ENCODE measurements at regions not wholly inside any gene's neighbourhood (a gene's known extent, or its start where the extent isn't known, plus 50 kb on each side); places are given as distances from the start of the nearest gene placed in this dataset.

DNA sequence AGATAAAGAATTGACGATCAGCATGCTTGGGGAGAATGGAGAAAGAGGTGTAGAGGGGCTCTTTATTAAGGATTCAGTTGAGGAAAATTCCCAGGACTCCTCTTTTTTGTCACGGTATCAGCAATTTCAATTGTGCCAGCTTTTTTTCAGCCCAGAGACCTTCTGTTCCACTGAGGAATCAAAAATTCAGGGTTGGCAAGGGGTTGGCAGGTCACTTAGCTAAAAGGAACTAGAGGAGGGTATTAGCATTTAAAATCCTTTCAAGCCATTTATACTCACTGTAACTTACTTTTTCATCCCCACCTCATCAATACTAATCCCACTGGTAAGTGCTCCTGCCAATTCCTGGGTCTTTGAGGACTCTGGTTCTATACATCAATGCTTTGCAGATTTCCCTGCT lies 757.5 kb upstream of the COBL start:
- intact Hi-C loops (cut with DNase I, micrococcal nuclease), result no loop called here
- no peak for DNase-seq
- ATAC-seq, result no peak

DNA sequence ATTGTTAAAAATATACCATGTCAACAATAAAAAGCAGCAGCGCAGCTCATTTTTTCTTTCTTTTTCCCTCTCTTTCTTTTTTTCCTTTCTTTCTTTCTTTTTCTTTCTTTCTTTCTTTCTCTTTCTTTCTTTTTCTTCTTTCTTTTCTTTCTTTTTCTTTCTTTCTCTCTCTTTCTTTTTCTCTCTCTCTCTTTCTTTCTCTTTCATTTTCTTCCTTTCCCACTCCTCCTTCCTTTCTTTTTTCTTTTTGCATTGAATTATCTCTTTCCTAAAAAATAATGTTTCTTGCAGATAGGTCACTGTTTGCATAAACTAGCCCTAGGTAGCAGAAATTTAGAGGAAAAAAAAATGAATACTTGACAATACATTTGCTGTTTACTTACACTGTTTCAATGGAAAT lies 755.1 kb upstream of the COBL start:
- no peak for DNase-seq
- ATAC-seq, result no peak
- intact Hi-C loops (cut with DNase I, micrococcal nuclease), result no loop called here

DNA sequence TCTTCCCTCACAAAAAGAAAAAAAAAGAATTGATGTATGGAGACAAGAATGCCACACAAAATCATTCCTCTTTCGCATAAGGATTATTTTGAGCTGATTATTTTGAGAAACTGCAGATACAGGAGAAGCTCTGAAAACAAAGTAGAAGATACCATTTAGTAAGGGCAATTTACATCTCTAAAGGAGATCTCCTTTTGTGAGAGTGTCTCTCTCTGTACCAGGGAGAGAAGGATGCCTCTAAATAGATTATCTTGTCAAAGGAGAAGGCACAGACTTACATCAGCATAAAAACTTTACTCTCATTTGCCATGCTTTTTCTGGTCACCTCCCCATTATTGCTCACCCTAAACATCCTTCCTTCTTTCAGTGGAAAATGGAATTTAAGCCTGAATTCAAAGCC lies 747.9 kb upstream of the COBL start:
- DNase-seq (no peak), ATAC-seq (no peak)
- intact Hi-C loops (cut with DNase I, micrococcal nuclease), result no loop called here

DNA sequence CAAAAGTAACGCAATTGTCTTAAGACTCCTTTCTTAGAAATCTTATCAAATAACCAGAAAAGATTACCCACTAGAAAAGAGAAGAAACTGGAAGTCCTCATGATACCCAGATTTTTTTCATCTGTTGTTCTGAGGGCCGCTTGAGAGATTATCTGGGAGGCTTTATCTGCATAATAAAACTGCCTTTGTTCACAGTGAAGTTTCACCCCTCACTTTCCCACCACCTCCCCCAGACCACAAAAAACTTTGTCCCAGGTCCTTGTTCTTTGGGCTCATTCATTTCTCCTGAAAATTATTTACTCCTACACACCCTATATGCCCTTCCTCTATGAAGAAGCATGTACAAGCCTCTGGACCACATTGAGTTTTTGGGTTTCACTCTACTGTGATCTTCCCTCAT lies 745.1 kb upstream of the COBL start:
- intact Hi-C loops (cut with DNase I, micrococcal nuclease), result no loop called here
- DNase-seq, result no peak
- ATAC-seq, result no peak

DNA sequence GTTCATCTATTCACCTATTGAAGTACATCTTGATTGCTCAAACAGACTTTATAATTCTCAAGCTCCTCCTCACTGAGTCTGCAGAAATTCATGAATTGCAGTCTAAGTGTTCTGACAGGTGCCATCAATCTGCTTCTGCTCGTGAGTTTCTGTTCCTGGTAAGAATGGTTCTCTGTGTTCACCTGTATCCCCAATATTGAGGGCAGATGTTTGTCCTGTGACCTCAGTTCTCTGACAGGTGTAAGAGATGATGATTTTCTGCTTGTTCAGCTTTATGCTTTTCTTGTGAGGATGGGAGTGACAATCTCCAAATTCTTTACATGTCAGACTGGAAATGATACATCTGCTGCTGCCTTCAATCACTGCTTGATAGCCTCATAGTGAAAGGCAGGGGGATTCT lies 736.9 kb upstream of the COBL start:
- intact Hi-C loops (cut with DNase I, micrococcal nuclease), result no loop called here
- ATAC-seq (no peak), DNase-seq (no peak)

DNA sequence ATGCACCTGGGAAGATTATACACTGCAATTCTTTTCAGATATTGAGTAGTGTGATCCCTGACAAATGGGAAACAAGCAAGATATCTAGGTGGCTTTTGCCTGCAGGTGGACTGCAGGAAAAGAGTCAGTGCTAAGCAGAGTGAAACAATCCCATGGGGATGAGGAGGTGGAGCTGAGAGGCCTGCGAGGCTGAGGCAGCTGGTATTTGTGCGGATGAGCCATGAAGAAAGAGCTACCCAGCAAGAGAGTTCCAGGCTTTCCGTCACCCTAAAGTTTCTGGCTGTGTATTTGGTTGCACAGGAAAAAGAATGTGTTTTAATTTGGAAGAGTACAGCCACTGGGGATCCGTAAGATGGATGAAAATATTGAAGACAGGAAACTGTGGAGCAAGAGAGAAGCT lies 714.1 kb upstream of the COBL start:
- intact Hi-C loops (cut with DNase I, micrococcal nuclease), result no loop called here
- no peak for DNase-seq
- ATAC-seq, result no peak

DNA sequence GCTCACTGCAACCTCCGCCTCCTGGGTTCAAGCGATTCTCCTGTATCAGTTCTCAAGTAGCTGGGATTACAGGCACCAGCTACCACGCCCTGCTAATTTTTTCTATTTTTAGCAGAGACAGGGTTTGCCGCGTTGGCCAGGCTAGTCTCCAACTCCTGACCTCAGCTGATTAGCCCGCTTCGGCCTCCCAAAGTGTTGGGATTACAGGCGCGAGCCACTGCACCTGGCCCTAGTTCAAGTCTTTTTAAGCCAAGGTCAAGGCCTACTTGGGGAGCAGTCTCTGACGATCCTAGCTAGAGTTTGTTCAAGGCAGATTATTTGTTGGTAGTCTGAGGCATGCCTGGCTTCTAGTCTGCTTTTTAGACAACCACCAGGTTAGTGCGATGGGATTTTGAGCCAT lies 709.5 kb upstream of the COBL start:
- DNase-seq, result no peak
- intact Hi-C loops (cut with DNase I, micrococcal nuclease), result no loop called here
- no peak for ATAC-seq

DNA sequence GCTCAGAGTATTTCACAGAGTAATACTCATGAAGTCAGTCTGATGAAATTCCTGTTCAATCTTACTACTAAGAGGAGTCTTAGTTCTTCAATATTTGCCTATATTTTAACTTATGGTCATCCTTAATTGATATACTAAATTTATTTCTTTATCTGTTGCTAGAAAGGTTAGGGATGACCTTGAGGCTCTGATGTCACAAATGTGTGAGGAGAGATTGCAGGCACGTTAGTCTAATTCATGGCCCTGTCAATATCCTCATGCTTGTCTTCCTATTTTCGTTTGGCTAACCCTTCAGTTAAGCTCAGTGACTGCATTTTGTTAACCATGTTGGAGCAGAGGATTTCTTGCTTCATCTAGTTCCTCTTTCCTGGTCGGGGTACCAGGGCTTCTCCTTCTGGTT lies 704.7 kb upstream of the COBL start:
- no peak for DNase-seq
- no peak for ATAC-seq
- intact Hi-C loops (cut with DNase I, micrococcal nuclease), result no loop called here

DNA sequence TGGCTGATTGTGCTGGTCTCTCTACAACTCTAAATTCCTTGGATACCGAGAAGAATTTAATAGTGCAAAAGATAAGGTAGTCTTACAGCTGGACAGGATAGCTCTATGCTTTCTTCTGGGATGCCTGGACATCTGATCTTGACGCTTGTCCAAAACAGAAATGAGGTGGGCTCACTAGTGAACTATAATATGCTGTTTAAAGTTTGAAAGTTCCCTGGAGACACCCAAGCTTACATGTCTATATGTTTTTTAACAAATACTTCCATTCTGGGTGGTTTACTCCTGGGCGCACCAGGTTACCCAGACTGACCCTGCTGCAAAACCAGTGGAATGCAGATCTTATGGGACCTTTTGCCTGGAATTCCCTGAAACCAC lies 702.1 kb upstream of the COBL start:
- ATAC-seq (no peak), DNase-seq (no peak)
- intact Hi-C loops (cut with DNase I, micrococcal nuclease), result no loop called here

DNA sequence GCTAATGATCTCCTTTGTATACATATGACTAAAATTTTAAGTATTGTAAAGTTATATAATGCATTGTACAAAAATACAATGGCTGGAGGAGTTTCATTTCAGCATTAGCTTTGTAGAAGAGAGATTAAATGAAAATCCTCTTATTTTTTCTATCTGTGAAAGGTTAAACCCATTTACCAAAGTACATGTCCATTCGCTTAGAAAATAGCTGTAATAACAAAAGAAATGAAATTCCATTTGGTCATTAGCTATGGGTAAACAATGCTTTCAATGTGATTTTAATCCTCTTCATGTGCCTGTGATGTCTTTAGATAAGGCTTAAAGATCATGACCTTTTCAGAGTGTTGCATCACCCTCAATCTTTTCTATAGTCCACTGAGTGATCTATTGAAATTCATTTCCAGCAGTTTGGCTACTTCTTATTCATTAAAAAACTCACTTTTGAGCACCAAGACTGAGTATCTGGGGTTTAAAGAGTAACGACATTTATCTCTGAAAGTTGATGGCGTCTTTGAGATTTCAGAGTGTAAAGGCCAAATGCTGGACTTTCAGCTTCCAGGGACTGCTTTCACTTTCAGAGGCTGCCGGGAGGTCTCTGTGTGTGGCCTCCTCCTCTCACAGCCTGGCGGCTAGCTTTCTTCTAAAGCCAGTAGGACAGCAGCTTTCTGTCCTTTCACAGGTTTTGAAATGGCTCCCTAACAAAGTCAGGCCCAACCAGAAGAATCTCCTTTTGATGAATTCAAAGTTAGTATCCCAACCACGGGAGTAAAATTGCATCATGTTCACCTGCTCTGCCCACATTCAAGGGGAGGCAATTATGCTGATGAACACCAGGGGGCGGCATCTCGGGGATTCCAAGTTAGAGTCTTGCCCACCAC lies 701.4 kb upstream of the COBL start:
- ATAC-seq, result peak; percentile 49

DNA sequence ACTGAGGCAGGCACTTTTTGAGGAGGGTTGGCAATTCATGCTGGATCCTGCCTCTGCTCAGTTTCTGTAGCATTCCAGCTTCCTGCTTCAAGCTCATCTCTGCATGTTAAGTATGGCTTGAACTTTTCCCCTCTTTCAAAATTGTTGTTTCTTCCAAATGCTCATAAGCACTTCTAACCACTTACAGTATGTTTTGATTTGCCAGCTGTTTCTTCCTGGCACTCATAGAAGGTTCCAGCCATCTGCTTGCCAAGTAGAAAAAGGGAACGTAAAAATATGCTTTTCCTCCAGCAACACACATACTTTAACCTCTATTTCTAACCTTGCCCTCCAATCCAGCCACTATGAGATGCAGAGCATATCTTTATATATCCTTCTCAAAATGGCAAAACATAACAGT lies 692.6 kb upstream of the COBL start:
- intact Hi-C loops (cut with DNase I, micrococcal nuclease), result no loop called here
- DNase-seq, result no peak

More for the DNA sequence above, 701.4 kb upstream of the COBL start:
- intact Hi-C loops (cut with DNase I, micrococcal nuclease), result no loop called here
- peak in 1 of 2 donors; percentile 12 for DNase-seq

DNA sequence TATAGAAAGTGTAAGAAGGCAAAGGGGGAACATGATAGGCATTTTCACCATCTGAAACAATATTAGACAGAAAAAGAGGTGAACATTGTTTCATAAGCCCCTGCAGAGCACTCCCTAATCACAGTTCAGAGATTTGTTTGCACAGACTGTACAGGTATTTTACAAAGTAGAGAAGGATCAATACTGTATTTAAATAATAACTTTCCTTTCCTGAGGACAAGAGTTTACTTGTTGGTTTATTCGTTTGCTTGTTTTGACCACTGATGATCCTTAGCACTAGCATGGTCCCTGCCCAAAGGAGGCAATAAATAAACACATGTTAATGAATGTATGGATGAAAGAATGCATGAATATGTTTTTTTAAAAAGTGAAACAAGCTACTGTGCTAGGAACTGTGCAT lies 690.1 kb upstream of the COBL start:
- no peak for ATAC-seq
- DNase-seq, result no peak
- intact Hi-C loops (cut with DNase I, micrococcal nuclease), result no loop called here

More for the DNA sequence above, 692.6 kb upstream of the COBL start:
- ATAC-seq, result no peak

DNA sequence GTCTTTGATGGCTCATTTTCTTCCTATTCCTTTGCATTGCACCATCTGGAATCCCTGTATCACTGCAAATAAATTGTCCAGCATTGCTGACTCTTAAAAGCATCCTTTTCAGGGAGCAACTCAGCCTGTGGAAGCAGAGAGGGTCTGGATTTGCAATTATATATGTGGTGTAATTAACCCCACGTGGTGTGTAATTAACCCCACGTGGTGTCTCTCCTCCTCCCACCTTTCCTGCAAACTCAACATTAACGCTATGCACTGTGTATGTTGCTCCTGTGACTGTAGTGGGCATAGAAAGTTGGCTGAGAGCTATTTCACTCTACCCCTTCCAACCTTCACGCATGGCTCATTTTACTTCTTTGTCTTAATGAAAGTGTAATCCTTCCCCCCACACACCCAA lies 689.0 kb upstream of the COBL start:
- intact Hi-C loops (cut with DNase I, micrococcal nuclease), result no loop called here
- no peak for DNase-seq
- no peak for ATAC-seq

DNA sequence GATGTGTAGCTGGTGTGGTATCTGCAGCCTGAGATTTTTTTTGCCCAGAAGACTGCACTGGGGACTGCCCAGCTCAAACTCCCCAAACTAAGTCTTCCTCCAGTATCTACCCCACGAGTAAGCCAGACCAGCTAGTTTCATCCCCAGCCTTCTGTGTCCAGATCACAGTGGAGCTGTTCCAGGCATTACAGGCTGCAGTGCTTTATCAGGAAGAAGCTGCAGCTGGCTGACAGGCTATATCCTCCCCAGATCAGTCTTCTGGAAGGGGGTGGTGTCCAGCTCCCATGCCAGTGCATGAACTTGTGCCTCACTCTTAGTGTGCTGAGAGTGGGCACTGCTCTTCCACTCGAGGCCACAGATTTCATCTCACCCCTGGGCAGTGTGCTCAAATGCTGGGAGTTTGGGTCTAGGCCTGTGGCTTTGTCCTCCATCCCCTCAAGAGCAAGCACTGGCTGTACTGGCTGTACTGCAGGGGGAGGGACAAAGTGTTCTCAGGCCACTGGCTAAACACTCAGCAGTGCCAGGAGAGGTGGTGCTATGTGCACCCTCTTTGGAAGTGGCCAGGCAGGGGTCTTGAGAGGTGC lies 679.1 kb upstream of the COBL start:
- DNase-seq (no peak), ATAC-seq (no peak)
- intact Hi-C loops (cut with DNase I, micrococcal nuclease), result no loop called here

DNA sequence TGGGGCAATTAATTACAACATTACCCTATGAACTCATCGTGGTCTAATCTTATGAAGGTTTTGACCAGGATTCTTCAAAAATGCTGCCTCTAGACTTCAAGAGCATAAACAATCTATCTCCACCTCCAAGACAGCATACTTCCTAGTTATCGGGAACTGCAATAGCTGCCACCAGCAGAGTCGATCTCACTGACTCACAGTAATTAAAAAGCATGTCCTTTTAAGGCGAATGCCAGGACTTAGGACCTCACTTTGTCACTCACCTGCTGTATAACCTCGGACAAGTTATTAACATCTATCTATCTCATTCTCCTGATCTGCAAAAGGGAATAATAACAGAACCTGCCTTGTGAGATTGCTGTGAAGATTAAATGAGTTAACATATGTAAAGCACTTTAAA lies 666.0 kb upstream of the COBL start:
- DNase-seq, result no peak
- peak; percentile 42 for ATAC-seq
- intact Hi-C loops (cut with DNase I, micrococcal nuclease), result no loop called here

DNA sequence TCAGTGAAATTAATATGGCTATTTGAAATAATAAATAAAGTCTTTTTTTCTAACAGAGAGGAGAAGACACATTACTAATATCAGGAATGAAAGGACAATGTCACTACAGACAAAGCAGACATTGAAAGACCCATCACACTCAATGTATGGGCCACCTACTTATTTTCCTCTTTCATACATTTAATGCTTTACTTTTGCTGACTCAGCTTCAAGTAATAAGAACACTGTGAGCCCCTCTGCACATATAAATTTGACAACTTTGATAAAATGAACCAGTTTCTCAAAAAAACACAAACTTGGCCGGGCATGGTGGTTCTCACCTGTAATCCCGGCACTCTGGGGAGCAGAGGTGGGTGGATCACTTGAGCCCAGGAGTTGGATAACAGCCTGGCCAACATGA lies 664.2 kb upstream of the COBL start:
- ATAC-seq, result no peak
- intact Hi-C loops (cut with DNase I, micrococcal nuclease), result no loop called here
- DNase-seq, result no peak

DNA sequence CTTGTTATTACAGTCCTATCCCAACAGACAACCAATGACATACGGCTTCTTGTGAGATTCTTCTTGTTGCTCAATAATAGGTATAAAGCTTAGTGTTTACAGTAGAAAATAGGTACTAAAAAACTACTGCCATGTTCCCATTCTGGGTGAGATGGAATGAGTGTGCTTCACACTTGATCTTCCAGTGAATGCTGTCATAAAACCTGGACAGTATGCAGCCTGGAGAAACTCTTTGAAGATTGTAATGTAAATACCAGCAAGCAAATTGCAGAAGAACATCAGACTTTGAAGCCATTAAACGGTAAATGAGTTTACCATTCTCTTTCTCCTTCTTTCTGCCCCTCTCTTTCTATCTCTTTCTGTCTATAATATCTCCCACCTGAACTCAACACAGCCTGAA lies 663.7 kb upstream of the COBL start:
- ATAC-seq, result peak; percentile 52
- intact Hi-C loops (cut with DNase I, micrococcal nuclease), result no loop called here
- DNase-seq, result no peak

DNA sequence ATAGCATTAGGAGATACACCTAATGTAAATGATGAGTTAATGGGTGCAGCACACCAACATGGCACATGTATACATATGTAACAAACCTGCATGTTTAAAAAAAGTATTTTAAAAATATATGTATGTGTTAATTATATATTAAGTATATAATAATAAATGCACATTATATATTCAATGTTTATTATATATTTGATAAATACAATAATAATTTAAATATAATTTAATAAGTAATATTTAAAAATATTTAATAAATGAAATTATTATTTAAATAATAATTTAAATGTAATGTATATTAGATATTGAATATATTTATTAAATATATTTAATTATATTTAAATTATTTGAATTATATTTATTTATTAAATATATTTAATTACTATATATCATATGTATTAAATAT lies 661.3 kb upstream of the COBL start:
- no peak for ATAC-seq
- intact Hi-C loops (cut with DNase I, micrococcal nuclease), result no loop called here

DNA sequence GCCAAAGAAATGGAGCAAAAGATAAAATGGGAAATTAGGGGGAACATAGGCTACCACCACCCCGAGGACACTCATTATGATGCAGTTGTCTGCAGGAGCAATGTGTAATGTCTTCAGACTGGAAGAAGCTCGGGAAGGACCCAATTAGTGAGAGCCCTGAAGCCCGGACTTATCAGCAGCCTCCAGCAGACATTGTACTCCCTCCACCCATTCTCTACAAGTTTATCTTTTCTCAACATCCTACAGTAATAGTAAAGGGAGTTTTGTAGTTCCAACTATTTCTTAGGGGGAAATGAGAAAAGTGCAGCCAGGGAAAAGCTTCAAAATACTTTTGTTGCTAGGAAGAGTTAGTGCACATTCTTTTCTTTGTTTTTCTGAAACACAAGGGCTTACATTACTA lies 657.3 kb upstream of the COBL start:
- intact Hi-C loops (cut with DNase I, micrococcal nuclease), result no loop called here
- no peak for ATAC-seq
- no peak for DNase-seq

More for the DNA sequence above, 661.3 kb upstream of the COBL start:
- DNase-seq, result no peak

DNA sequence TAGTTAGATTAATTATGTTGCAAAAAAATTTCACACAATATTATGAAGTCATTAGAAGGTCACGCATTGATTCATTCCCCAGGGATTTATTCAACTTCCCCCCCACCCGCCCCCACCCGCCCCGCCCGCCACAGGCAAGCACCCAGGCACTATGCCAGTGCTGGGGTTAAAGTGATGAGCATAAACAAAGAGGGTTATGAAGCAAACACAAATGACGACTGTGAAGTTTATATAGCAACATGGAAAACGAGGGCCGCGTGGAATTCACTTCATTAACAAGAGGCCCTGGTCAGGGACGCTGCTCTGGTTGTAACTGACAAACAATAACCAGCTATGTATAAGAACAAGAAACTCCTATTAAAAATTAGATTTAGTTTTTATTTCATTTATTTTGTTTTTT lies 656.5 kb upstream of the COBL start:
- ATAC-seq (no peak), DNase-seq (peak in 1 of 2 donors; percentile 5)
- intact Hi-C loops (cut with DNase I, micrococcal nuclease), result no loop called here

Measured in left colon (tissue), 2 donors.